Gastroesophageal sphincter (tissue), 4 donors: ENCODE measurements at regions not wholly inside any gene's neighbourhood (a gene's known extent, or its start where the extent isn't known, plus 50 kb on each side); places are given as distances from the start of the nearest gene placed in this dataset.

ENCODE experiments used
- ATAC-seq: fragments of 150-250 bp; one replicate; pipeline ENCODE4 v1.9.1; 2016; ENCODE audit warnings: mild to moderate bottlenecking, moderate library complexity
- H3K27ac ChIP-seq, 4 donors: fragments of 200-600 bp; sonication (generic) in 3 of 4; 1 replicate in 3 of 4; 2 replicates in 1 of 4; pipeline ENCODE4 v1.5.1; 2016 to 2019
- H3K27me3 ChIP-seq: fragments of 200-600 bp; sonication (generic); one replicate; pipeline ENCODE4 v1.5.1; 2019
- H3K36me3 ChIP-seq, 2 donors: fragments of 200-600 bp; sonication (generic); one replicate each; pipeline ENCODE4 v1.5.1; 2019; ENCODE audit warnings: control low read depth in 1 of 2
- H3K4me1 ChIP-seq, 3 donors: fragments of 200-600 bp; sonication (generic); 1 replicate in 2 of 3; 2 replicates in 1 of 3; pipeline ENCODE4 v1.5.1; 2016 to 2019; ENCODE audit warnings: control low read depth in 2 of 3
- H3K4me3 ChIP-seq, 2 donors: fragments of 200-600 bp; sonication (generic); one replicate each; pipeline ENCODE4 v1.5.1; 2019; ENCODE audit warnings: mild to moderate bottlenecking in 1 of 2, moderate library complexity in 1 of 2
- H3K9me3 ChIP-seq, 3 donors: fragments of 200-600 bp; sonication (generic); one replicate each; pipeline ENCODE4 v1.5.1; 2017 to 2019; ENCODE audit warnings: control low read depth in 2 of 3
- EP300 ChIP-seq: sonication (generic); formaldehyde crosslinking; IDR thresholded peaks from one replicate; pipeline ENCODE4 v1.6.1; 2017; ENCODE audit warnings: antibody characterized with exemption, mild to moderate bottlenecking
- POLR2A ChIP-seq, 2 donors: fragments of 450-650 bp; IDR thresholded peaks; one replicate each; pipeline ENCODE4 v1.6.1; 2017; ENCODE audit warnings: antibody characterized with exemption in 2 of 2, mild to moderate bottlenecking in 2 of 2, moderate library complexity in 1 of 2
- POLR2AphosphoS5 ChIP-seq: sonication (generic); formaldehyde crosslinking; IDR thresholded peaks from one replicate; pipeline ENCODE4 v1.6.1; 2017; ENCODE audit warnings: antibody characterized with exemption
- WGBS, 2 donors: methylation state at CpG; one replicate each; pipeline ENCODE4 v1.1.5; 2018; ENCODE audit warnings: low coverage in 1 of 2; 5-methylcytosine and 5-hydroxymethylcytosine counted together
- TF ChIP-seq, protein P1 (sequence below), 4 experiments: fragments of 200-600 bp in 2 of 4; fragments of 450-650 bp in 2 of 4; sonication (generic) in 1 of 4; IDR thresholded peaks; one replicate each; pipeline ENCODE4 v1.5.1; 2017 to 2019; ENCODE audit warnings: antibody characterized with exemption in 4 of 4, mild to moderate bottlenecking in 2 of 4, moderate library complexity in 2 of 4

GRCh38 chr11:69423611-69424385 is 57.7 kb upstream of the LINC01488 start:
- Histone ChIP-seq H3K27me3 (peaks cover 17% of the 10 kb centered on the region), H3K36me3 (no peaks in the 10 kb centered on the region), H3K9me3 (peaks cover 0 to 16% (median 0%) of the 10 kb centered on the region in 3 donors), H3K4me3 (no peak overlapping the region), H3K27ac (no peak overlapping the region), H3K4me1 (peaks cover 0 to 6% (median 0%) of the 10 kb centered on the region in 3 donors)
- ATAC-seq: no peak
- TF ChIP-seq POLR2AphosphoS5: no peak
- TF ChIP-seq, protein P1, sequence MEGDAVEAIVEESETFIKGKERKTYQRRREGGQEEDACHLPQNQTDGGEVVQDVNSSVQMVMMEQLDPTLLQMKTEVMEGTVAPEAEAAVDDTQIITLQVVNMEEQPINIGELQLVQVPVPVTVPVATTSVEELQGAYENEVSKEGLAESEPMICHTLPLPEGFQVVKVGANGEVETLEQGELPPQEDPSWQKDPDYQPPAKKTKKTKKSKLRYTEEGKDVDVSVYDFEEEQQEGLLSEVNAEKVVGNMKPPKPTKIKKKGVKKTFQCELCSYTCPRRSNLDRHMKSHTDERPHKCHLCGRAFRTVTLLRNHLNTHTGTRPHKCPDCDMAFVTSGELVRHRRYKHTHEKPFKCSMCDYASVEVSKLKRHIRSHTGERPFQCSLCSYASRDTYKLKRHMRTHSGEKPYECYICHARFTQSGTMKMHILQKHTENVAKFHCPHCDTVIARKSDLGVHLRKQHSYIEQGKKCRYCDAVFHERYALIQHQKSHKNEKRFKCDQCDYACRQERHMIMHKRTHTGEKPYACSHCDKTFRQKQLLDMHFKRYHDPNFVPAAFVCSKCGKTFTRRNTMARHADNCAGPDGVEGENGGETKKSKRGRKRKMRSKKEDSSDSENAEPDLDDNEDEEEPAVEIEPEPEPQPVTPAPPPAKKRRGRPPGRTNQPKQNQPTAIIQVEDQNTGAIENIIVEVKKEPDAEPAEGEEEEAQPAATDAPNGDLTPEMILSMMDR (IDR thresholded peaks at IDR 0.05): no peak
- no peak for TF ChIP-seq POLR2A (IDR thresholded peaks at IDR 0.05)
- TF ChIP-seq EP300: no peak
- 88 to 91% methylated on average over 3 to 9 of the region's 12 CpGs for WGBS, 2 donors

GRCh38 chr11:69424748-69425147 is 56.7 kb upstream of the LINC01488 start:
- H3K27ac ChIP-seq: no peak overlapping the region
- H3K36me3 ChIP-seq: no peaks in the 10 kb centered on the region
- H3K27me3 ChIP-seq: peaks cover 20% of the 10 kb centered on the region
- ATAC-seq: no peak
- peaks cover 0 to 6% (median 0%) of the 10 kb centered on the region in 3 donors for H3K4me1 ChIP-seq
- no peak overlapping the region for H3K4me3 ChIP-seq
- TF ChIP-seq EP300: no peak
- no peak for TF ChIP-seq POLR2AphosphoS5
- no peak for TF ChIP-seq POLR2A (IDR thresholded peaks at IDR 0.05)
- TF ChIP-seq, protein P1 (IDR thresholded peaks at IDR 0.05): no peak
- WGBS, 2 donors: 67 to 97% methylated on average over 2 to 3 of the region's 3 CpGs
- peaks cover 0 to 16% (median 0%) of the 10 kb centered on the region in 3 donors for H3K9me3 ChIP-seq

- no peak for TF ChIP-seq POLR2A (IDR thresholded peaks at IDR 0.05)
- no peak for TF ChIP-seq POLR2AphosphoS5
- peaks cover 0 to 16% (median 0%) of the 10 kb centered on the region in 3 donors for H3K9me3 ChIP-seq
- H3K27ac ChIP-seq: no peak overlapping the region
- ATAC-seq: no peak
- 85 to 95% methylated on average over 4 to 6 of the region's 7 CpGs for WGBS, 2 donors
- no peaks in the 10 kb centered on the region for H3K36me3 ChIP-seq
- H3K27me3 ChIP-seq: peaks cover 22% of the 10 kb centered on the region
- H3K4me1 ChIP-seq: peaks cover 0 to 4% (median 0%) of the 10 kb centered on the region in 3 donors
- H3K4me3 ChIP-seq: no peak overlapping the region
Measured at GRCh38 chr11:69425444-69425843, 56.0 kb upstream of the LINC01488 start.

DNA sequence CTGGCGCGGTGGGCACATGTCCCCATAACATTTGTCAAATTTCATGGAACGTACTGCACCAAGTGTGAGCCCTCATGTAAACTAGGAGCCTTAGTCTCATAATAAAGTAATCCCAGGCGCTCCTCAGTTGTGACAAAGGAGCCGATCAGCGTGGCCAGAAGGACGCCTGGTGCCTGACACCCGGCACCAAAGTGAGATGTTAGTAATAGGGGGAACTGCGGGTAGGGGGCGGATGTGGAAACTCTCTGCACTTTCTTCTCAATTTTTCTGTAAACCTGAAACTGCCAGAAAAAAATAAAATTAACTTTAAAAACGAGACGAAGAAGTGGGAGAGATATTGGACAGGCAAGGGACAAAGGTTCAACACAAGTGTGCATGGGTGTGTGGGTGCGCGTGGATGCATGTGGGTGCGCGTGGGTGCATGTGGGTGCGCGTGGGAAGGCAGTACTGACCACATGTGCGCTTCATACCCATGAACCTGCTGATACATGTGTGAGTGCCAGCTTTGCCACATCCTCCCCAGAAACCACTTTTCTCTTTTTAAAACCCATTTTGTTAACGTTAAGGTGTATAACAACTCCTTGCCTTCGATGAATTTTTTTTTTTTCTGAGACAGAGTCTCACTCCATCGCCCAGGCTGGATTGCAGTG is 55.4 kb upstream of the LINC01488 start:
- no peak overlapping the region for H3K4me3 ChIP-seq
- no peak overlapping the region for H3K27ac ChIP-seq
- ATAC-seq: no peak
- WGBS, 2 donors: 85 to 88% methylated on average over 16 of the region's 22 CpGs
- H3K9me3 ChIP-seq: peaks cover 0 to 16% (median 0%) of the 10 kb centered on the region in 3 donors
- peaks cover 22% of the 10 kb centered on the region for H3K27me3 ChIP-seq
- no peaks in the 10 kb centered on the region for H3K36me3 ChIP-seq
- H3K4me1 ChIP-seq: no peaks in the 10 kb centered on the region
- TF ChIP-seq POLR2A (IDR thresholded peaks at IDR 0.05) (no peak), POLR2AphosphoS5 (no peak), EP300 (no peak)
- TF ChIP-seq, protein P1 (IDR thresholded peaks at IDR 0.05): no peak

GRCh38 chr11:69427337-69427736 is 54.1 kb upstream of the LINC01488 start:
- Histone ChIP-seq H3K4me1 (no peaks in the 10 kb centered on the region), H3K9me3 (peaks cover 0 to 16% (median 0%) of the 10 kb centered on the region in 3 donors), H3K36me3 (no peaks in the 10 kb centered on the region), H3K27ac (no peak overlapping the region), H3K27me3 (peaks cover 22% of the 10 kb centered on the region), H3K4me3 (no peak overlapping the region)
- 50 to 69% methylated on average over 1 to 6 of the region's 6 CpGs for WGBS, 2 donors
- ATAC-seq: no peak
- TF ChIP-seq POLR2A (IDR thresholded peaks at IDR 0.05): no peak
- TF ChIP-seq, protein P1 (IDR thresholded peaks at IDR 0.05): no peak
- no peak for TF ChIP-seq POLR2AphosphoS5
- TF ChIP-seq EP300: no peak
